ENCODE measurements at regions not wholly inside any gene's neighbourhood (a gene's known extent, or its start where the extent isn't known, plus 50 kb on each side); places are given as distances from the start of the nearest gene placed in this dataset.

DNA sequence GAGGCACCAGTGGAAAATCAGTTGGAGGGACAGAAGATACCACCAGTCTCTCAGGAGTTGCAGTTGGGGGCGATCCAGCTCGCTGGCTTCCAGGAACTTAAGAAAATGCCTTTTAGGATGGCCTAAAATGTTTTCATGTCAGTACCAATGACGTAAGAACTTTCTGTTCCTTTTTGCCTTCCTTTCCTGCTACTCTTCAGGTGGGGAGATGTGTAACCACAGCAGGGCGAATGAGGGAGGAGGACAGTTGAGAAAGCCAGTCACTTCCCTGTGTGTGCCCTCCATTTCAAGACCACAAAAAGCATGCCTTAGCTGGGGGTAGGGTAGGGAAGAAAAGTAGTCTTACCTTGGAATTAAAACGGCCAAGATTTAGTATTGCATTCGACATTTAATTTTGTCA lies 941.6 kb downstream of the NLGN4Y start:
- TF ChIP-seq SPI1 (IDR thresholded peaks at IDR 0.05; ENCODE audit: low read depth, low read length) (peak; percentile 65), POU2F2 (IDR thresholded peaks at IDR 0.05; ENCODE audit: low read depth, low read length) (no peak)
- FAIRE-seq (no peak), DNase-seq (ENCODE audit: insufficient read length, low spot score) (no peak)

DNA sequence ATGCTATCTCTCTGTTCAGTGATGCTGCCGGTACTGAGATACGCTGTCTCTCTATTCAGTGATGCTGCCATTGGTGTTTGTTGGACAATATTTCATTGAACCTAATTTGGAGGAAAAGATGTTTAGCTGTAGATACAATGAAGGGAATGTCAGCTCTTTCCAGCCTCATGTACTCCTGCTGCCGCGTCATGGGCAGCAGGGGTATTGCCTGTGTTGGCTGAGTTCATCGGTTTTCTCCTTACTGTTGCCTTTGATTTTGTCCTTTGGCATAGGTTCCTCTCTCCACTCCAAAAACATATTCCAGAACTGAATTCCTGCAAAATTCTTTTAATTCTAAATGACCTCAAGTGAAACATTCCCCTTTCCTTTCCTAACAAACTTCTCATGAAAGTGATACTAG lies 942.6 kb downstream of the NLGN4Y start:
- TF ChIP-seq TAF1 (IDR thresholded peaks at IDR 0.05; ENCODE audit: low read depth, low read length): no peak
- no peak for TF ChIP-seq POLR2AphosphoS5 (IDR thresholded peaks at IDR 0.05; ENCODE audit: low read depth, low read length)
- no peak for TF ChIP-seq SPI1 (IDR thresholded peaks at IDR 0.05; ENCODE audit: low read depth, low read length)
- no peak for TF ChIP-seq PAX5 (IDR thresholded peaks at IDR 0.05; ENCODE audit: insufficient read depth, low read length, severe bottlenecking)
- TF ChIP-seq POU2F2 (IDR thresholded peaks at IDR 0.05; ENCODE audit: low read depth, low read length): no peak
- TF ChIP-seq POLR2A (IDR thresholded peaks at IDR 0.05; ENCODE audit: low read depth, low read length): no peak
- FAIRE-seq: no peak

DNA sequence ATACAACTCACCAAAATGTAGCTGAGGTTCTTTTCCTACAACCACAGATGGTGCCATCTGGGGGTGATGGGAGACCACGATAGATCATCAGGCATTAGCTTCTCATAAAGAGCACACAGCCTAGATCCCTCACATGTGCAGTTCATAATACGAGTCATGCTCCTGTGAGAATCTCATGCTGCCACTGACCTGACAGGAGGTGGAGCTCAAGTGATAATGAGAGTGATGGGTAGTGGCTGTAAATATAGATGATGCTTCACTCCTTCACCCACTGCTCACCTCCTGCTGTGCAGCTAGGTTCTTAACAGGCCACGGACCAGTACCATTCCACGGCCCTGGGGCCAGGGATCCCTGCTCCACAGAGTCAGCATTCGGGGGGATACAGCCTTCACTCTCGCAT lies 943.8 kb downstream of the NLGN4Y start:
- DNase-seq (ENCODE audit: insufficient read length, low spot score) (no peak), FAIRE-seq (no peak)
- no peak for TF ChIP-seq TAF1 (IDR thresholded peaks at IDR 0.05; ENCODE audit: low read depth, low read length)
- TF ChIP-seq POLR2AphosphoS5 (IDR thresholded peaks at IDR 0.05; ENCODE audit: low read depth, low read length): no peak
- TF ChIP-seq POU2F2 (IDR thresholded peaks at IDR 0.05; ENCODE audit: low read depth, low read length): no peak
- no peak for TF ChIP-seq POLR2A (IDR thresholded peaks at IDR 0.05; ENCODE audit: low read depth, low read length)
- TF ChIP-seq SPI1 (IDR thresholded peaks at IDR 0.05; ENCODE audit: low read depth, low read length): no peak

More for the DNA sequence above, 942.6 kb downstream of the NLGN4Y start:
- DNase-seq (ENCODE audit: insufficient read length, low spot score): no peak

DNA sequence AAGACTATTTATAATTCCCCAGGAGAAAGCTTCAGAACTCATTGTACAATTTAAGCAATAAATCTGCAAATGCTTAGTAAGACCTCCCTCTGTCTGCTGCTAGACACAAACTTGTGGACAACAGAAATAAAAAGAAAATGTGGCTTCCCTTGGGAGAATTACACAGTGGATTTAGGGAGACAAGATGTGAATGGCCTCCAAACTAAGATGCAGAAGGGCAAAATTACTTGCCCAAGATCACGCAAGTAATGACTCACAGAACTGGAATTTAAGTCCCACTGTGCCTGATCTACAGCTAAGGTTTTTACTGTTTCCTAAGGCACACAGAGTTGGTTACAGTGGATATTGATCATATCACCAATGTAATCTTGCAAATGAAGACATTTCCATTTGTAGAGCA lies 947.0 kb downstream of the NLGN4Y start:
- DNase-seq (ENCODE audit: insufficient read length, low spot score) (no peak), FAIRE-seq (no peak)
- no peak for TF ChIP-seq PAX5 (IDR thresholded peaks at IDR 0.05; ENCODE audit: insufficient read depth, low read length, severe bottlenecking)
- no peak for TF ChIP-seq POU2F2 (IDR thresholded peaks at IDR 0.05; ENCODE audit: low read depth, low read length)
- TF ChIP-seq SPI1 (IDR thresholded peaks at IDR 0.05; ENCODE audit: low read depth, low read length): no peak
- no peak for TF ChIP-seq TAF1 (IDR thresholded peaks at IDR 0.05; ENCODE audit: low read depth, low read length)
- no peak for TF ChIP-seq POLR2AphosphoS5 (IDR thresholded peaks at IDR 0.05; ENCODE audit: low read depth, low read length)
- TF ChIP-seq POLR2A (IDR thresholded peaks at IDR 0.05; ENCODE audit: low read depth, low read length): no peak

DNA sequence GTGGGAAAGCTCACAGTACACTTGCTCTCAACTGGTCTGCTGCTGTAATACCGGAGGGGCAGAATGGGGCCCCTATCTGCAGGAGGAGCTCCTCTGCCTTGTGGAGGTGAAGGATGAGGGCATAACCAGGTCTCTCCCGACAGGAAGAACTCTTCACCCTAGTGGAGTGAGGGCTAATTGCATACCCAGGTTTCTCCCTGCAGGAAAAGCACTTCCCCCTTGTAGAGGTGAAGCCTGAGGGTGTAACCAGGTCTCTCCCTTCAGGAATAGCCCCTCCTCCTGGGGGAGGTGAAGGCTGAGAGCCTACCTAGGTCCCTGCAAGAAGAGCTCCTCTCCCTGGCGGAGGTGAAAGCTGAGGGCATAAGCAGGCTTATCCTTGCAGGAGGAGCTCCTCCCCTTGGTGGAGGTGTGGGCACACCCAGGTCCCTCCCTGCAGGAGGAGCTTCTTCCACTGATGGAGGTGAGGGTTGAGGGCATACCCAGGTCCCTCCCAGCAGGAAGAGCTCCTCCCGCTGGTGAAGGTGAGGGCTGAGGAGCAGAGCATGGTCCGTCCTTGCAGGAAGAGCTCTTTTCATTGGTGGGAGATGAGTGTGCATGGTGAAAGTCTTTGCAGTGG lies 954.1 kb downstream of the NLGN4Y start:
- no peak for DNase-seq (ENCODE audit: insufficient read length, low spot score)
- no peak for FAIRE-seq
- no peak for TF ChIP-seq SPI1 (IDR thresholded peaks at IDR 0.05; ENCODE audit: low read depth, low read length)
- TF ChIP-seq POLR2AphosphoS5 (IDR thresholded peaks at IDR 0.05; ENCODE audit: low read depth, low read length): no peak
- TF ChIP-seq PAX5 (IDR thresholded peaks at IDR 0.05; ENCODE audit: insufficient read depth, low read length, severe bottlenecking): no peak
- no peak for TF ChIP-seq POLR2A (IDR thresholded peaks at IDR 0.05; ENCODE audit: low read depth, low read length)
- no peak for TF ChIP-seq POU2F2 (IDR thresholded peaks at IDR 0.05; ENCODE audit: low read depth, low read length)
- no peak for TF ChIP-seq TAF1 (IDR thresholded peaks at IDR 0.05; ENCODE audit: low read depth, low read length)

DNA sequence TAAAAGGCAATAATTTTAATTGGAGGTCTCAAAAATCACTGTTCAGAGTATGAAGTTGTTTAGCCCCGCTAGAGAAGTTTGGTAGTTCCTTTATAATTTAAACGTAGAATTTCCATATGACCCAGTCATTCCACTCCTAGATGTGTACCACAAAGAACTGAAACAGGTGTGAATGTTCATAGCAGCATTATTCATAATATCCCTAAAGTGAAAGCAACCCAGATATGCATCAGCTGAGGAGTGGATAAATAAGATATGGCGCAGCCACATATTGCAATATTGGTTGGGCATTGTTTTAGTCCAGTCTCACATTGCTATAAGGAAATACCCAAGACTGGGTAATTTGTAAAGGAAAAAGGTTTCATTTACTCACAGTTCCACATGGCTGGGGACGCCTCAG lies 976.2 kb downstream of the NLGN4Y start:
- no peak for TF ChIP-seq POU2F2 (IDR thresholded peaks at IDR 0.05; ENCODE audit: low read depth, low read length)
- TF ChIP-seq PAX5 (IDR thresholded peaks at IDR 0.05; ENCODE audit: insufficient read depth, low read length, severe bottlenecking): no peak
- TF ChIP-seq POLR2A (IDR thresholded peaks at IDR 0.05; ENCODE audit: low read depth, low read length): no peak
- no peak for TF ChIP-seq SPI1 (IDR thresholded peaks at IDR 0.05; ENCODE audit: low read depth, low read length)
- TF ChIP-seq TAF1 (IDR thresholded peaks at IDR 0.05; ENCODE audit: low read depth, low read length): no peak
- TF ChIP-seq POLR2AphosphoS5 (IDR thresholded peaks at IDR 0.05; ENCODE audit: low read depth, low read length): no peak
- no peak for FAIRE-seq
- DNase-seq (ENCODE audit: insufficient read length, low spot score): no peak

DNA sequence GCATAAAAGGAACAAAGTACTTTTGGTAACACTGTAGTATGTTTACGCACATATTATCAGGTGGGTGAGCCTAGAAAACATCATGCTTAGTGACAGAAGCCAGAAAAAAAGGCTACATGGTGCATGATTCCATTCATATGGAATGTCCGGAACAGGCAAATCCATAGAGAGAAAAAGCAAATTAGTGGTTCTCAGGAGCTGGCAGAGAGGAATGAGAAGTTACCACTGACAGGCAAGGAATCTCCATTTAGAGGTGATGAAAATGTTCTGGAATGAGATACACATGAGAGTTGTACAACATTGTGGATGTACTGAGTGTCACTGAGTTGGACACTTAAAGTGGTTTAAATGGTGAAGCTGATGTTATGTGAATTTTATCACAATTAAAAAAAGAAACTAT lies 976.9 kb downstream of the NLGN4Y start:
- FAIRE-seq: no peak
- no peak for DNase-seq (ENCODE audit: insufficient read length, low spot score)
- TF ChIP-seq POU2F2 (IDR thresholded peaks at IDR 0.05; ENCODE audit: low read depth, low read length): no peak
- no peak for TF ChIP-seq SPI1 (IDR thresholded peaks at IDR 0.05; ENCODE audit: low read depth, low read length)
- TF ChIP-seq POLR2A (IDR thresholded peaks at IDR 0.05; ENCODE audit: low read depth, low read length): no peak
- no peak for TF ChIP-seq POLR2AphosphoS5 (IDR thresholded peaks at IDR 0.05; ENCODE audit: low read depth, low read length)
- TF ChIP-seq TAF1 (IDR thresholded peaks at IDR 0.05; ENCODE audit: low read depth, low read length): no peak
- TF ChIP-seq PAX5 (IDR thresholded peaks at IDR 0.05; ENCODE audit: insufficient read depth, low read length, severe bottlenecking): no peak

DNA sequence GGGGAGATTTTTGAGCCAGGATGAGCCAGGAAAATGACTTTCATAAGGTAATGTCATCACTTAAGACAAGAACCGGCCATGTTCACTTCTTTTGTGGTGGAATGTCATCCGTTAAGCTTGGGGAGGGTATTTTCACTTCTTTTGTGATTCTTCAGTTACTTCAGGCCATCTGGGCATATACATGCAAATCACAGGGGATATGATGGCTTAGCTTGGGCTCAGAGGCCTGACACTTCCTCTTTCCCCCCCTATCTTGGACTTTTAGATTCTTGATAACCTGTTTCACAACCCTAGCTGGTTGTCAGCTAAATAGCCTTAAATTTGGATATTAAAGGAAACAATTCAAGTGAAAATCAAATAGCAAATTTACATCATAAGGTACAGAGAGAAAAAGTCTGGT lies 986.0 kb downstream of the NLGN4Y start:
- no peak for DNase-seq (ENCODE audit: insufficient read length, low spot score)
- TF ChIP-seq POU2F2 (IDR thresholded peaks at IDR 0.05; ENCODE audit: low read depth, low read length): no peak
- peak; percentile 77 for TF ChIP-seq SPI1 (IDR thresholded peaks at IDR 0.05; ENCODE audit: low read depth, low read length)
- FAIRE-seq: no peak

DNA sequence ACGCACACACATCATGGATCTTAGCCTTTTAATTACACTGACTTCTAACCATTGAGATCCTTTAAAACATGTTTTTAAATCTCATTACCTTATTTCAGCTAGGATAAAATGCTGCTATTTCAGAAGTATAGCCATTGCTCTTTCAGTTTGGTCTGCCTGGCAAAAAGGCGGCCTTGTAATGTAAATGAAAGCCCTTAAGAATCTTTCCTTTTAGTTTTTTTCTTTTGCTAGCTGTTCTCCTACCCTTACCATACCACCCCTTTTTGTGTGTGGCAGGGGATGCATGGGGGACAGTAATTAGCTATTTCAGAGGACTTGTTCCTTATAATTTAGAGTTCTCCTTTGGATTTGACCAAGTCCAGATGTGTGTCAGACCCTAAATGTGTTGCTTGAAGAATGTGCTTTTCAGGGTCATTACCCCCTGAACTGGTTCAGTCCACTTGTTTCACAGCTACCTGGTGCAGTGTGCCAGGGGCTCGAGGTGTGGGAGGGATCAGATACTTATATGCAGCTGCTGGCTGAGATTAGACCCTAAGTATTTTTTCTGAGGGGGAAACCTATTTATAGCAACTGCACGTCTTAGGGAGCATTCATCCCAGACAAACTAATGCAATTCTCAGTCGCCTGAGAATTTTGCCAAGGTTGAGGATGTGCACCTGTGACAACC lies 986.8 kb downstream of the NLGN4Y start:
- no peak for TF ChIP-seq SPI1 (IDR thresholded peaks at IDR 0.05; ENCODE audit: low read depth, low read length)
- no peak for TF ChIP-seq TAF1 (IDR thresholded peaks at IDR 0.05; ENCODE audit: low read depth, low read length)
- no peak for TF ChIP-seq POU2F2 (IDR thresholded peaks at IDR 0.05; ENCODE audit: low read depth, low read length)
- TF ChIP-seq POLR2AphosphoS5 (IDR thresholded peaks at IDR 0.05; ENCODE audit: low read depth, low read length): no peak
- no peak for TF ChIP-seq PAX5 (IDR thresholded peaks at IDR 0.05; ENCODE audit: insufficient read depth, low read length, severe bottlenecking)
- no peak for TF ChIP-seq POLR2A (IDR thresholded peaks at IDR 0.05; ENCODE audit: low read depth, low read length)
- no peak for DNase-seq (ENCODE audit: insufficient read length, low spot score)
- no peak for FAIRE-seq

DNA sequence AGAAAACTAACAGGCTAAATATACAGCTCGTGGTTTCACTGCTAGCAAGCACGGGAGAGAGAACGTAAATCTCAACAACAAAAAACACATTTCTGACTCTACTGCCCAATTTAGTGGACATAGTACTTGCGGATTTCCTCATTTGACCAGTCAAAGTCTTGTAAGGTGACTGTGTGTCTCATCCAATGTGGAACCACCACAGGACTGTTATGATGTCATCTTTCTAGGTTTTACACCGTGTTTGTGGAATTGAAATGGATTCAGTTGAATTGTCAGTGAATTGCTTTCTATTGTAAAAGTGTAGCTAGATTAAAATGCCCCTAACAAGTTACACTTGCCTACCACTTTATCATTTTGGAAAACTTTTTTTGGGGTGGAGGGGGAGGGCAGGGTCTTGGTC lies 1010.8 kb downstream of the NLGN4Y start:
- no peak for DNase-seq (ENCODE audit: insufficient read length, low spot score)
- TF ChIP-seq SPI1 (IDR thresholded peaks at IDR 0.05; ENCODE audit: low read depth, low read length) (no peak), POLR2A (IDR thresholded peaks at IDR 0.05; ENCODE audit: low read depth, low read length) (no peak), TAF1 (IDR thresholded peaks at IDR 0.05; ENCODE audit: low read depth, low read length) (no peak), PAX5 (IDR thresholded peaks at IDR 0.05; ENCODE audit: insufficient read depth, low read length, severe bottlenecking) (no peak), POLR2AphosphoS5 (IDR thresholded peaks at IDR 0.05; ENCODE audit: low read depth, low read length) (no peak)
- no peak for FAIRE-seq

Measured in GM12891 (cell line).